Astrocyte (in vitro differentiated cells and primary cell): ENCODE measurements at regions not wholly inside any gene's neighbourhood (a gene's known extent, or its start where the extent isn't known, plus 50 kb on each side); places are given as distances from the start of the nearest gene placed in this dataset.
A peak's percentile ranks its signal among the peaks of the same experiment; 100 is the strongest.

Experiments used
- DNase-seq: peaks from one replicate; pipeline ENCODE4 v3.0.0-alpha.2; 2010; ENCODE audit warnings: low read depth
- FAIRE-seq: peaks from 2 replicates; lab custom pipeline; 2011; peaks lifted over from hg19 to GRCh38; lab: Jason Lieb, UNC
- H2AFZ ChIP-seq: 2 replicates; pipeline ENCODE4 v1.6.0; 2012; ENCODE audit warnings: low read depth, low read length, inconsistent platforms
- H3K27ac ChIP-seq: 2 replicates; pipeline ENCODE4 v1.5.1; 2011; ENCODE audit warnings: low read depth, low read length, inconsistent platforms
- H3K27me3 ChIP-seq: 2 replicates; pipeline ENCODE4 v1.6.0; 2011; ENCODE audit warnings: low read length, inconsistent platforms; ENCODE audit not compliant: insufficient read depth
- H3K36me3 ChIP-seq: 2 replicates; pipeline ENCODE4 v1.5.1; 2011; ENCODE audit warnings: low read length, inconsistent platforms; ENCODE audit not compliant: insufficient read depth
- H3K4me1 ChIP-seq: 2 replicates; pipeline ENCODE4 v1.5.1; 2011; ENCODE audit warnings: low read length, inconsistent platforms; ENCODE audit not compliant: insufficient read depth
- H3K4me2 ChIP-seq: 2 replicates; pipeline ENCODE4 v1.6.0; 2012; ENCODE audit warnings: low read length, inconsistent platforms
- H3K4me3 ChIP-seq: 2 replicates; pipeline ENCODE4 v1.5.1; 2011; ENCODE audit warnings: low read depth, mild to moderate bottlenecking, low read length, inconsistent platforms; ENCODE audit not compliant: insufficient read depth
- H3K79me2 ChIP-seq: 2 replicates; pipeline ENCODE4 v1.6.0; 2012; ENCODE audit warnings: mild to moderate bottlenecking, low read length, inconsistent platforms; ENCODE audit not compliant: insufficient read depth
- H3K9ac ChIP-seq: 2 replicates; pipeline ENCODE4 v1.6.0; 2012; ENCODE audit warnings: mild to moderate bottlenecking, low read length, inconsistent platforms
- H3K9me3 ChIP-seq: 2 replicates; pipeline ENCODE4 v1.5.1; 2012; ENCODE audit warnings: low read depth, mild to moderate bottlenecking, low read length, inconsistent platforms; ENCODE audit not compliant: insufficient read depth
- H4K20me1 ChIP-seq: 2 replicates; pipeline ENCODE4 v1.6.0; 2012; ENCODE audit warnings: low read length, inconsistent platforms; ENCODE audit not compliant: insufficient read depth
- H3K27ac Mint-ChIP-seq: one replicate; pipeline ENCODE4 v1.8.0; 2021; ENCODE audit warnings: mild to moderate bottlenecking, mixed read lengths; ENCODE audit not compliant: unreplicated experiment
- H3K27me3 Mint-ChIP-seq: one replicate; pipeline ENCODE4 v1.8.0; 2021; ENCODE audit warnings: low read depth, mixed read lengths; ENCODE audit not compliant: unreplicated experiment
- H3K36me3 Mint-ChIP-seq: one replicate; pipeline ENCODE4 v1.8.0; 2021; ENCODE audit warnings: low read depth, mixed read lengths; ENCODE audit not compliant: unreplicated experiment
- H3K4me1 Mint-ChIP-seq: one replicate; pipeline ENCODE4 v1.8.0; 2021; ENCODE audit warnings: low read depth, mixed read lengths; ENCODE audit not compliant: unreplicated experiment
- H3K4me3 Mint-ChIP-seq: one replicate; pipeline ENCODE4 v1.8.0; 2021; ENCODE audit warnings: mild to moderate bottlenecking, moderate library complexity, mixed read lengths; ENCODE audit not compliant: unreplicated experiment
- H3K9me3 Mint-ChIP-seq: one replicate; pipeline ENCODE4 v1.8.0; 2021; ENCODE audit warnings: mild to moderate bottlenecking, mixed read lengths; ENCODE audit not compliant: unreplicated experiment
- CTCF ChIP-seq: IDR thresholded peaks from 2 replicates; pipeline ENCODE4 v1.5.1; 2011; ENCODE audit warnings: low read depth, mild to moderate bottlenecking, inconsistent platforms, low read length, moderate library complexity; ENCODE audit not compliant: insufficient read depth
- EZH2 ChIP-seq: IDR thresholded peaks from 2 replicates; pipeline ENCODE4 v1.6.1; 2012; ENCODE audit warnings: mild to moderate bottlenecking, low read length, inconsistent platforms; ENCODE audit not compliant: insufficient read depth

GRCh38 chr18:22670914-22671313 is 253.2 kb upstream of the CTAGE1 start:
- FAIRE-seq (no peak), DNase-seq (no peak)
- H3K27ac ChIP-seq, result peak overlapping the region; percentile 35
- H4K20me1 ChIP-seq, result no peaks in the 10 kb centered on the region
- no peaks in the 10 kb centered on the region for H3K79me2 ChIP-seq
- no peak for TF ChIP-seq EZH2
- no peak for TF ChIP-seq CTCF
- H3K27me3 Mint-ChIP-seq, result no peaks in the 10 kb centered on the region
- no peak overlapping the region for H3K4me3 ChIP-seq
- no peak overlapping the region for H3K4me3 Mint-ChIP-seq
- H3K9me3 ChIP-seq, result no peaks in the 10 kb centered on the region
- no peak overlapping the region for H3K4me2 ChIP-seq
- H3K9me3 Mint-ChIP-seq, result peaks cover 11% of the 10 kb centered on the region
- H3K36me3 ChIP-seq, result no peaks in the 10 kb centered on the region
- peak overlapping the region; percentile 15 for H2AFZ ChIP-seq
- H3K27ac Mint-ChIP-seq, result peak overlapping the region; percentile 38
- H3K4me1 ChIP-seq, result peaks cover 50% of the 10 kb centered on the region
- no peaks in the 10 kb centered on the region for H3K27me3 ChIP-seq
- peak overlapping the region; percentile 43 for H3K9ac ChIP-seq
- H3K36me3 Mint-ChIP-seq, result peaks cover 4% of the 10 kb centered on the region
- H3K4me1 Mint-ChIP-seq, result peaks cover 58% of the 10 kb centered on the region

- no peaks in the 10 kb centered on the region for H3K27me3 ChIP-seq
- H4K20me1 ChIP-seq, result no peaks in the 10 kb centered on the region
- H3K36me3 ChIP-seq, result no peaks in the 10 kb centered on the region
- no peak overlapping the region for H2AFZ ChIP-seq
- H3K4me1 Mint-ChIP-seq, result peaks cover 40% of the 10 kb centered on the region
- peak overlapping the region; percentile 73 for H3K27ac Mint-ChIP-seq
- H3K9ac ChIP-seq, result peak overlapping the region; percentile 75
- no peak overlapping the region for H3K4me3 ChIP-seq
- H3K9me3 Mint-ChIP-seq, result peaks cover 13% of the 10 kb centered on the region
- no peaks in the 10 kb centered on the region for H3K9me3 ChIP-seq
- peak overlapping the region; percentile 93 for H3K27ac ChIP-seq
- peaks cover 37% of the 10 kb centered on the region for H3K4me1 ChIP-seq
- FAIRE-seq, result no peak
- TF ChIP-seq CTCF (no peak), EZH2 (no peak)
- H3K27me3 Mint-ChIP-seq, result no peaks in the 10 kb centered on the region
- H3K79me2 ChIP-seq, result no peaks in the 10 kb centered on the region
- H3K4me2 ChIP-seq, result no peak overlapping the region
- H3K4me3 Mint-ChIP-seq, result no peak overlapping the region
- DNase-seq, result no peak
- H3K36me3 Mint-ChIP-seq, result peaks cover 4% of the 10 kb centered on the region
Observed at GRCh38 chr18:22673182-22673862, 255.6 kb upstream of the CTAGE1 start.

DNA sequence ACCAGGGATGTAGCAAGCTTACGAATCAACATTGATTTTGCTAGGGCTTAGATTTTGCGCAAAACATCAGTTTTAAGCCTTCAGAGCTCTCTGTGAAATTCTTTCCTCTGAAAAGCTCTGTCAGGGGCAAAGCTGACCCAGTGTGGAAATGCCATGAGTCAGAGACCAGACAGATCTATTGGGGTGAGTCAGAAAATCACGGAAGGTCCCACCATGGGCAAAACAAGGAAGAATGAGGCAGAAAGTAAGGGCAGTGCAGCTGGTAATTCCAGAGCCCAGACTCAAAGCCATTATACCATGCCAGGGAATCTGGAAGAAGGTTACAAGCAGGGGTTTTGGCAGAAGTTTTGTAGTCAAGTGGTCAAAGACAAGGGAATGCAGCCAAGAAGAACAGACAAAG is 256.6 kb upstream of the CTAGE1 start:
- peaks cover 4% of the 10 kb centered on the region for H3K36me3 Mint-ChIP-seq
- no peak for TF ChIP-seq EZH2
- FAIRE-seq (peak; percentile 97), DNase-seq (peak; percentile 99)
- H3K4me1 ChIP-seq, result peaks cover 29% of the 10 kb centered on the region
- H4K20me1 ChIP-seq, result no peaks in the 10 kb centered on the region
- peaks cover 13% of the 10 kb centered on the region for H3K9me3 Mint-ChIP-seq
- no peaks in the 10 kb centered on the region for H3K79me2 ChIP-seq
- H3K4me3 ChIP-seq, result no peak overlapping the region
- H3K9ac ChIP-seq, result peak overlapping the region; percentile 75
- no peaks in the 10 kb centered on the region for H3K9me3 ChIP-seq
- H3K4me3 Mint-ChIP-seq, result no peak overlapping the region
- peak overlapping the region; percentile 98 for H3K27ac Mint-ChIP-seq
- peaks cover 31% of the 10 kb centered on the region for H3K4me1 Mint-ChIP-seq
- H2AFZ ChIP-seq, result no peak overlapping the region
- peak overlapping the region; percentile 93 for H3K27ac ChIP-seq
- H3K27me3 ChIP-seq, result no peaks in the 10 kb centered on the region
- no peaks in the 10 kb centered on the region for H3K36me3 ChIP-seq
- H3K27me3 Mint-ChIP-seq, result no peaks in the 10 kb centered on the region
- H3K4me2 ChIP-seq, result peak overlapping the region; percentile 64
